ENCODE measurements at regions not wholly inside any gene's neighbourhood (a gene's known extent, or its start where the extent isn't known, plus 50 kb on each side); places are given as distances from the start of the nearest gene placed in this dataset.
A peak's percentile ranks its signal among the peaks of the same experiment; 100 is the strongest.

DNA sequence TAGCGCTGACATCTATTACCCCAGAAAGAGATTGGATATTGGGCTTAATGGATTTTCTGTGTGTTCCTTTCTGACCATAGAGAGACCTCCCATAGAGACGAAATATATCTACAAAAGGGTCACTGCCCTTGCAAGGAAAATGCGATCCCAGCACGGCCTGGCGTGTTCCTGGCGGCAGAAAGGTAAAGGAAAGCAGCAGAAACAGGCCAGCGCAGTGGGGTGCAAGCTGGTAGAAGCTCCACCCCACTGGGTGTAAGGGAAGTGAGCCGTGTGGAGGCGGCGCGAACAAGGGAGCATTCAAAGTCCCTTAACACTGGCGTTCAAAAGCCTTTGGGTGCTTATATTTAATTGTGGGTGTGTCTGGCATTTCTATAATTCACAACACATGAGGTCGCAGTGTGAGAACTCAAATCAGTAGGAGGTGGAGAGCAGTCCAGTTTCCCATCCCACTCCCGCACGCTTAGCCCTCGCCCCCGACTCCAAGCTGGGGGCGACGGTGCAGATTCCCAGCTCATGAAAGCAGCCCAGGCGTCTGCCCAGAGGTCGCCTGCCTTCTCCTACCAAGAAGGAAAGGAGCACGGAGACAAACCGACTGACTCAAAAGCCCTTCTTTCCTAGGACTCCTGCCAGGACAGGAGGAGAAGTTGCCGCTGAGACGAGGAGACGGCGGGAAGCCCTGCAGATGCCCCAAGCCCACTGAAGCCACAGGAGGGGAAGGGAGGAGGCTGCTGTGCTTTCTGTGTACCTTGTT lies 478.4 kb downstream of the FOXO1 start:
- TF ChIP-seq, protein P1, sequence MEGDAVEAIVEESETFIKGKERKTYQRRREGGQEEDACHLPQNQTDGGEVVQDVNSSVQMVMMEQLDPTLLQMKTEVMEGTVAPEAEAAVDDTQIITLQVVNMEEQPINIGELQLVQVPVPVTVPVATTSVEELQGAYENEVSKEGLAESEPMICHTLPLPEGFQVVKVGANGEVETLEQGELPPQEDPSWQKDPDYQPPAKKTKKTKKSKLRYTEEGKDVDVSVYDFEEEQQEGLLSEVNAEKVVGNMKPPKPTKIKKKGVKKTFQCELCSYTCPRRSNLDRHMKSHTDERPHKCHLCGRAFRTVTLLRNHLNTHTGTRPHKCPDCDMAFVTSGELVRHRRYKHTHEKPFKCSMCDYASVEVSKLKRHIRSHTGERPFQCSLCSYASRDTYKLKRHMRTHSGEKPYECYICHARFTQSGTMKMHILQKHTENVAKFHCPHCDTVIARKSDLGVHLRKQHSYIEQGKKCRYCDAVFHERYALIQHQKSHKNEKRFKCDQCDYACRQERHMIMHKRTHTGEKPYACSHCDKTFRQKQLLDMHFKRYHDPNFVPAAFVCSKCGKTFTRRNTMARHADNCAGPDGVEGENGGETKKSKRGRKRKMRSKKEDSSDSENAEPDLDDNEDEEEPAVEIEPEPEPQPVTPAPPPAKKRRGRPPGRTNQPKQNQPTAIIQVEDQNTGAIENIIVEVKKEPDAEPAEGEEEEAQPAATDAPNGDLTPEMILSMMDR (IDR thresholded peaks at IDR 0.05; ENCODE audit: low read depth, low read length, poor library complexity, severe bottlenecking) = no peak
- no peak for TF ChIP-seq EZH2phosphoT487 (IDR thresholded peaks at IDR 0.05; ENCODE audit: borderline replicate concordance, low read length)
- Histone ChIP-seq H3F3A (ENCODE audit: control insufficient read depth, insufficient read depth) (peaks cover 2% of the 10 kb centered on the region; the same call in 1 of the 2 replicates), H3K36me3 (ENCODE audit: control insufficient read depth, low read length) (no peaks in the 10 kb centered on the region), H3K9me2 (replicated peaks; ENCODE audit: control insufficient read depth, low read length) (no peaks in the 10 kb centered on the region), H3K4me2 (ENCODE audit: low read length) (no peak overlapping the region), H3K79me2 (ENCODE audit: control insufficient read depth, low read length) (no peaks in the 10 kb centered on the region), H4K20me1 (ENCODE audit: control insufficient read depth, insufficient read depth, low read depth, low read length) (no peaks in the 10 kb centered on the region), H3K9me3 (ENCODE audit: control insufficient read depth, insufficient read depth, low read length) (no peaks in the 10 kb centered on the region), H3K4me1 (ENCODE audit: control insufficient read depth, low read length) (peaks cover 41% of the 10 kb centered on the region), H3K4me3 (ENCODE audit: low read length) (no peak overlapping the region), H3K27ac (ENCODE audit: low read depth, low read length) (no peak overlapping the region), H3K27me3 (ENCODE audit: control insufficient read depth, low read length) (no peaks in the 10 kb centered on the region)

DNA sequence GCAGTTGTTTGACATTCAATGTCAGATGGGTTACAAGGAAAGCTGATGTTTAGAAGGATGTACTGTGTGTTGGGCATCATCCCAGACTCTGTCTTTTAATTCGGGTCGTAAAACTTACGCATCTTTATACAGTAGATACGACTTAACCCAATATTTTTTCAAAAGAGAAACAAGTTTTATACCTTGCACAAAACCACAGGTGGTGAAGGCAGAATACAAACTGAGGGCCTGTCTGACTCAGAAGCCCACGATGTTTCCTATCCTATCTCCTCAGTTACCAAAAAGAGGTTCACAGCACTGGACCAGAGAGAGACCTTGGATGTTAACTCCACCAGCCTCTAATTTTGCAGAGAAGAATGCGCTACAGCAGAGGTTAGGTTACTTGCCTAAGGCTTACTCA lies 477.0 kb downstream of the FOXO1 start:
- no peaks in the 10 kb centered on the region for H3K9me3 ChIP-seq (ENCODE audit: control insufficient read depth, insufficient read depth, low read length)
- peaks cover 2% of the 10 kb centered on the region; the same call in 1 of the 2 replicates for H3F3A ChIP-seq (ENCODE audit: control insufficient read depth, insufficient read depth)
- peaks cover 34% of the 10 kb centered on the region for H3K4me1 ChIP-seq (ENCODE audit: control insufficient read depth, low read length)
- TF ChIP-seq, protein P1 (IDR thresholded peaks at IDR 0.05; ENCODE audit: low read depth, low read length, poor library complexity, severe bottlenecking) = no peak
- TF ChIP-seq EZH2phosphoT487 (IDR thresholded peaks at IDR 0.05; ENCODE audit: borderline replicate concordance, low read length) = no peak
- H3K4me3 ChIP-seq (ENCODE audit: low read length) = no peak overlapping the region
- H4K20me1 ChIP-seq (ENCODE audit: control insufficient read depth, insufficient read depth, low read depth, low read length) = no peaks in the 10 kb centered on the region
- H3K9me2 ChIP-seq (replicated peaks; ENCODE audit: control insufficient read depth, low read length) = no peaks in the 10 kb centered on the region
- H3K4me2 ChIP-seq (ENCODE audit: low read length) = no peak overlapping the region
- H3K27ac ChIP-seq (ENCODE audit: low read depth, low read length) = no peak overlapping the region
- no peaks in the 10 kb centered on the region for H3K27me3 ChIP-seq (ENCODE audit: control insufficient read depth, low read length)
- no peaks in the 10 kb centered on the region for H3K79me2 ChIP-seq (ENCODE audit: control insufficient read depth, low read length)
- no peaks in the 10 kb centered on the region for H3K36me3 ChIP-seq (ENCODE audit: control insufficient read depth, low read length)

DNA sequence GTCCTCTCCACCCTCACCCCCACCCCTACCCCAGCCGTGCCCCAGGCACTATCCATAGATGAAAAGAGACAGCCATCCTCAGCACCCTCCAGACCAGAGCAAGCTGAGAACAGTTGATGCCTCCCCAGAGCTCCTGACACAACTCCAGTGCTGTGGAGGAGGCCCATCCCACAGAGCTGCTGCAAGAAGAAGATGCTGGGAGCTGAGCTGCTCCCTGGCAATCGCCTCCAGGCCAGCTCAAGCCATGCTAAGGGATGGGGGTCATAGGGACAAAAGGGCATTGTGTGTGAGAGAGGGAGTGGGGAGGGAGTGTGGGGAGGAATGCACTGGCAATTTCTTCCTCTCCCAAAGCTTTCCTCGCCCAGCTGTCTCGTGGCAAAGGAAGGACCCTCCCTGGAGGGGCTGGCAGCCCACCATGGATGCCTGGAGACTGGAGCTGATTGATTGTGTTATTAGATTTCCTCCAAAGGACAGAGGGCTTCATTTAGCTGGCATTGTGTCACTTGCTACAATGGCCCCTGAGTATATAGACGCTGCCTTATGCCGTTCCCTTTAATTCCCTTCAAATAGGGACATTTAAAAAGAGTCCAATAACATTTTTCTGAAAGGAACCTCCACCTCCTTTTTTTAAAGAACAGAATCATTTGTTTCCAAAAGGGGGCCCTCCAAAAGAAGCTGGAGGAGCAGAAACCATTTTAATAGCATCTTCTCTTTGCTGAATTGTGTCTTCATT lies 476.4 kb downstream of the FOXO1 start:
- Histone ChIP-seq H3K36me3 (ENCODE audit: control insufficient read depth, low read length) (no peaks in the 10 kb centered on the region), H4K20me1 (ENCODE audit: control insufficient read depth, insufficient read depth, low read depth, low read length) (no peaks in the 10 kb centered on the region), H3K4me3 (ENCODE audit: low read length) (peak overlapping the region; percentile 52), H3K4me2 (ENCODE audit: low read length) (peak overlapping the region; percentile 67), H3K27ac (ENCODE audit: low read depth, low read length) (peak overlapping the region; percentile 28), H3K79me2 (ENCODE audit: control insufficient read depth, low read length) (no peaks in the 10 kb centered on the region), H3K27me3 (ENCODE audit: control insufficient read depth, low read length) (no peaks in the 10 kb centered on the region), H3F3A (ENCODE audit: control insufficient read depth, insufficient read depth) (peaks cover 2% of the 10 kb centered on the region; the same call in 1 of the 2 replicates), H3K9me2 (replicated peaks; ENCODE audit: control insufficient read depth, low read length) (no peaks in the 10 kb centered on the region), H3K4me1 (ENCODE audit: control insufficient read depth, low read length) (peaks cover 28% of the 10 kb centered on the region), H3K9me3 (ENCODE audit: control insufficient read depth, insufficient read depth, low read length) (no peaks in the 10 kb centered on the region)
- TF ChIP-seq EZH2phosphoT487 (IDR thresholded peaks at IDR 0.05; ENCODE audit: borderline replicate concordance, low read length) = no peak
- TF ChIP-seq, protein P1 (IDR thresholded peaks at IDR 0.05; ENCODE audit: low read depth, low read length, poor library complexity, severe bottlenecking) = no peak
